ENCODE measurements at regions not wholly inside any gene's neighbourhood (a gene's known extent, or its start where the extent isn't known, plus 50 kb on each side); places are given as distances from the start of the nearest gene placed in this dataset.

DNA sequence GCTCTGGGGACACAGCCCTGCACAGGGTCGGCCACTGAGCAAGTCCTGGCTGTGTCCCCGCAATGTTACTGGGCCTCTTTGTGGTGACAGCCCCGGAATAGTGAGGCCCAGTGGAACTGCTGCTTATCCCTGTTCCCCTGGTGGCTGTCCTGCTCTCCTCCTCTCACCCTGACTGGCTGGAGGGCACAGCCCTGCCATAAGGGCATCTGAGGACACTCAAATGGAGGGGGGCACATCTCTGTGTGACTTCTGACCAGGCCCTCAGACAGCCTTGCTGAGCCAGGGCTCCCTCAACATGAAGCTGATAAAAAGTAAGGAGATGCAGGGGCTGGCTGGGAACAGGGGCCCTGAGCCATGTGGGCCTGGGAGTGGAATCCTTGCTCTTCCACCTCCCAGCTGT is 127.4 kb upstream of the ATP2B2 start:
- no peak for DNase-seq (ENCODE audit: low spot score)
- Histone ChIP-seq H3K4me3 (no peak overlapping the region), H3K9me3 (peaks cover 0 to 11% of the 10 kb centered on the region in 2 donors), H3K27ac (no peak overlapping the region), H3K27me3 (no peaks in the 10 kb centered on the region), H3K36me3 (no peaks in the 10 kb centered on the region), H3K4me1 (no peaks in the 10 kb centered on the region)
- TF ChIP-seq CTCF (IDR thresholded peaks at IDR 0.05): no peak

- no peak overlapping the region for H3K4me3 ChIP-seq
- no peaks in the 10 kb centered on the region for H3K36me3 ChIP-seq
- TF ChIP-seq CTCF (IDR thresholded peaks at IDR 0.05): no peak
- H3K27me3 ChIP-seq: no peaks in the 10 kb centered on the region
- H3K4me1 ChIP-seq: no peaks in the 10 kb centered on the region
- no peak overlapping the region for H3K27ac ChIP-seq
- DNase-seq (ENCODE audit: low spot score): no peak
- H3K9me3 ChIP-seq: peaks cover 0 to 28% of the 10 kb centered on the region in 2 donors
These were observed 130.2 kb upstream of the ATP2B2 start for GRCh38 chr3:10635446-10636076.

GRCh38 chr3:10637342-10637741 is 132.0 kb upstream of the ATP2B2 start:
- Histone ChIP-seq H3K4me1 (no peaks in the 10 kb centered on the region), H3K36me3 (no peaks in the 10 kb centered on the region), H3K9me3 (peaks cover 0 to 28% of the 10 kb centered on the region in 2 donors), H3K27me3 (no peaks in the 10 kb centered on the region), H3K4me3 (no peak overlapping the region), H3K27ac (no peak overlapping the region)
- DNase-seq (ENCODE audit: low spot score): no peak
- TF ChIP-seq CTCF (IDR thresholded peaks at IDR 0.05): no peak

GRCh38 chr3:10638466-10638865 is 133.1 kb upstream of the ATP2B2 start:
- Histone ChIP-seq H3K36me3 (no peaks in the 10 kb centered on the region), H3K4me1 (no peaks in the 10 kb centered on the region), H3K27ac (no peak overlapping the region), H3K27me3 (no peaks in the 10 kb centered on the region), H3K4me3 (no peak overlapping the region), H3K9me3 (peaks cover 0 to 28% of the 10 kb centered on the region in 2 donors)
- TF ChIP-seq CTCF (IDR thresholded peaks at IDR 0.05): no peak
- DNase-seq (ENCODE audit: low spot score): no peak

DNA sequence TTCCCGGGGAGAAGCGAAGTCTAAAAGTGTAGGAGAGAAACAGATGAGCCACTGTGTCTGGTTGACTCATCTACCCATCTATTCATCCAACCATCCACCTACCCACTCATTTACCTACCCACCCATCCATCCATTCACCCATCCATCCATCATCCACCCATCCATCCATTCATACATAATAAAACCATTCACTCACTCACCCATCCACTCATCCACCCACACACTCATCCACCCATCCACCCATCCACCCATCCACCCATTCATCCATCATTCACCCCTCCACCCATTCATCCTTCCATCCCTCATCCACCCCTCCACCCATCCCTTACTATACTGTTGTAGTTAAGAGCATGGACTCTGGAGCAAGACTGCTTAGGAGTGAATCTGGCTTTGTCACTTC is 136.4 kb upstream of the ATP2B2 start:
- H3K4me1 ChIP-seq: no peaks in the 10 kb centered on the region
- TF ChIP-seq CTCF (IDR thresholded peaks at IDR 0.05): no peak
- DNase-seq (ENCODE audit: low spot score): no peak

GRCh38 chr3:10644189-10644588 is 138.8 kb upstream of the ATP2B2 start:
- Histone ChIP-seq H3K4me3 (no peak overlapping the region), H3K36me3 (no peaks in the 10 kb centered on the region), H3K27me3 (no peaks in the 10 kb centered on the region), H3K9me3 (peaks cover 0 to 6% of the 10 kb centered on the region in 2 donors), H3K4me1 (no peaks in the 10 kb centered on the region), H3K27ac (no peak overlapping the region)
- no peak for DNase-seq (ENCODE audit: low spot score)
- TF ChIP-seq CTCF (IDR thresholded peaks at IDR 0.05): no peak

More for the DNA sequence above, 136.4 kb upstream of the ATP2B2 start:
- Histone ChIP-seq H3K27me3 (no peaks in the 10 kb centered on the region), H3K4me3 (no peak overlapping the region), H3K36me3 (no peaks in the 10 kb centered on the region), H3K27ac (no peak overlapping the region), H3K9me3 (peaks cover 0 to 27% of the 10 kb centered on the region in 2 donors)

Measured in right atrium auricular region (tissue), 2 donors.